ENCODE measurements at regions not wholly inside any gene's neighbourhood (a gene's known extent, or its start where the extent isn't known, plus 50 kb on each side); places are given as distances from the start of the nearest gene placed in this dataset.

- Histone ChIP-seq H3K4me3 (no peak overlapping the region), H3K9me3 (no peaks in the 10 kb centered on the region), H3K27me3 (no peaks in the 10 kb centered on the region), H3K4me1 (no peaks in the 10 kb centered on the region), H3K27ac (no peak overlapping the region), H3K36me3 (no peaks in the 10 kb centered on the region)
- TF ChIP-seq CTCF (IDR thresholded peaks at IDR 0.05) (no peak), POLR2A (IDR thresholded peaks at IDR 0.05) (no peak), EP300 (IDR thresholded peaks at IDR 0.05) (no peak), POLR2AphosphoS5 (IDR thresholded peaks at IDR 0.05) (no peak)
- DNase-seq (ENCODE audit: low spot score in 2 of 2): no peak
- WGBS: 82% methylated on average over 5 of the region's 5 CpGs
These were observed 346.3 kb upstream of the PPARGC1A start for GRCh38 chr4:24236120-24236519.

GRCh38 chr4:24235618-24236017 is 345.8 kb upstream of the PPARGC1A start:
- Histone ChIP-seq H3K27ac (no peak overlapping the region), H3K36me3 (no peaks in the 10 kb centered on the region), H3K9me3 (no peaks in the 10 kb centered on the region), H3K4me3 (no peak overlapping the region), H3K4me1 (no peaks in the 10 kb centered on the region), H3K27me3 (no peaks in the 10 kb centered on the region)
- DNase-seq (ENCODE audit: low spot score in 2 of 2): no peak
- TF ChIP-seq POLR2AphosphoS5 (IDR thresholded peaks at IDR 0.05) (no peak), POLR2A (IDR thresholded peaks at IDR 0.05) (no peak), EP300 (IDR thresholded peaks at IDR 0.05) (no peak), CTCF (IDR thresholded peaks at IDR 0.05) (no peak)

GRCh38 chr4:24234288-24234848 is 344.5 kb upstream of the PPARGC1A start:
- DNase-seq (ENCODE audit: low spot score in 2 of 2): no peak
- TF ChIP-seq POLR2AphosphoS5 (IDR thresholded peaks at IDR 0.05): no peak
- no peak for TF ChIP-seq POLR2A (IDR thresholded peaks at IDR 0.05)
- TF ChIP-seq EP300 (IDR thresholded peaks at IDR 0.05): no peak
- TF ChIP-seq CTCF (IDR thresholded peaks at IDR 0.05): no peak
- 89% methylated on average over 3 of the region's 3 CpGs for WGBS
- no peaks in the 10 kb centered on the region for H3K27me3 ChIP-seq
- H3K36me3 ChIP-seq: no peaks in the 10 kb centered on the region
- H3K9me3 ChIP-seq: no peaks in the 10 kb centered on the region
- H3K27ac ChIP-seq: no peak overlapping the region
- H3K4me3 ChIP-seq: no peak overlapping the region
- peaks cover 10% of the 10 kb centered on the region for H3K4me1 ChIP-seq

GRCh38 chr4:24230955-24231354 is 341.1 kb upstream of the PPARGC1A start:
- 87% methylated on average over 6 of the region's 6 CpGs for WGBS

GRCh38 chr4:24229978-24230377 is 340.1 kb upstream of the PPARGC1A start:
- Histone ChIP-seq H3K27me3 (no peaks in the 10 kb centered on the region), H3K36me3 (no peaks in the 10 kb centered on the region), H3K27ac (no peak overlapping the region), H3K4me3 (no peak overlapping the region), H3K4me1 (peaks cover 10% of the 10 kb centered on the region), H3K9me3 (no peaks in the 10 kb centered on the region)
- TF ChIP-seq POLR2AphosphoS5 (IDR thresholded peaks at IDR 0.05) (no peak), EP300 (IDR thresholded peaks at IDR 0.05) (no peak), POLR2A (IDR thresholded peaks at IDR 0.05) (no peak), CTCF (IDR thresholded peaks at IDR 0.05) (no peak)
- DNase-seq (ENCODE audit: low spot score in 2 of 2): no peak
- 51% methylated on average over 4 of the region's 4 CpGs for WGBS

More at GRCh38 chr4:24230955-24231354, 341.1 kb upstream of the PPARGC1A start:
- Histone ChIP-seq H3K4me3 (no peak overlapping the region), H3K9me3 (no peaks in the 10 kb centered on the region), H3K27ac (no peak overlapping the region), H3K27me3 (no peaks in the 10 kb centered on the region), H3K4me1 (peaks cover 10% of the 10 kb centered on the region), H3K36me3 (no peaks in the 10 kb centered on the region)
- TF ChIP-seq POLR2AphosphoS5 (IDR thresholded peaks at IDR 0.05): no peak
- no peak for DNase-seq (ENCODE audit: low spot score in 2 of 2)

- no peak overlapping the region for H3K27ac ChIP-seq
- H3K36me3 ChIP-seq: no peaks in the 10 kb centered on the region
- TF ChIP-seq POLR2AphosphoS5 (IDR thresholded peaks at IDR 0.05) (no peak), POLR2A (IDR thresholded peaks at IDR 0.05) (no peak), EP300 (IDR thresholded peaks at IDR 0.05) (no peak), CTCF (IDR thresholded peaks at IDR 0.05) (no peak)
- DNase-seq (ENCODE audit: low spot score in 2 of 2): no peak
- H3K9me3 ChIP-seq: no peaks in the 10 kb centered on the region
- peaks cover 10% of the 10 kb centered on the region for H3K4me1 ChIP-seq
- WGBS: 94% methylated on average over 4 of the region's 4 CpGs
- no peaks in the 10 kb centered on the region for H3K27me3 ChIP-seq
- no peak overlapping the region for H3K4me3 ChIP-seq
These were observed 338.8 kb upstream of the PPARGC1A start for GRCh38 chr4:24228692-24229091.

Data from suprapubic skin (tissue), 4 donors.